NCI-H446 treated with DMSO at 0.1 percent for 48 hours (cell line): ENCODE measurements at regions not wholly inside any gene's neighbourhood (a gene's known extent, or its start where the extent isn't known, plus 50 kb on each side); places are given as distances from the start of the nearest gene placed in this dataset.
"Not testable (repeated sequence)": the region's sequence is repeated elsewhere in the genome, so short reads cannot be mapped to it uniquely, and the experiment has no call there.

ENCODE experiments used
- DNase-seq: peaks from one replicate; lab custom pipeline; 2025; lab: John Stamatoyannopoulos, UW

GRCh38 chr16:21534561-21534960, 64.8 kb upstream of the METTL9 start:
- DNase-seq, result not testable (repeated sequence)

- DNase-seq, result not testable (repeated sequence)
These were observed 64.2 kb upstream of the METTL9 start for GRCh38 chr16:21535201-21535600.

DNA sequence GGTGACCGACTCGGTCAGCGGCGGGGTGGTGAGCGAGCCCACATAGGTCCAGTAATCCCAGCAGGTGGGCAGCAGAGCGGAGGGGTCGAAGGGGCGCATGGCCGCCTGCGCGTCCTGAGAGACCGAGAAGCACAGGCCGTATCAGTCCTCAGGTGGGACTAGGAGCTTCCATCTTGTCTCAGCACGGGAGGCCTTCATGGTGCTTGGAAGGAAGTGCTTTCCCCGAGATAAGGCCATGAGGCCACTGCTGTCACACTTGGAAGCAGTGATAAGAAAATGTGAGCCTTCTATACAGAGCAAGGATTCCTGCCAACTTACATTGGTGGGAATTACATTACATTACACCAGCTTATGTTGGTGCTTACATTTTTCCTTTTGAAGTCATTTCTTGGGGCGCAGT, 62.6 kb upstream of the METTL9 start:
- not testable (repeated sequence) for DNase-seq

GRCh38 chr16:21537598-21537997, 61.8 kb upstream of the METTL9 start:
- DNase-seq, result not testable (repeated sequence)

DNA sequence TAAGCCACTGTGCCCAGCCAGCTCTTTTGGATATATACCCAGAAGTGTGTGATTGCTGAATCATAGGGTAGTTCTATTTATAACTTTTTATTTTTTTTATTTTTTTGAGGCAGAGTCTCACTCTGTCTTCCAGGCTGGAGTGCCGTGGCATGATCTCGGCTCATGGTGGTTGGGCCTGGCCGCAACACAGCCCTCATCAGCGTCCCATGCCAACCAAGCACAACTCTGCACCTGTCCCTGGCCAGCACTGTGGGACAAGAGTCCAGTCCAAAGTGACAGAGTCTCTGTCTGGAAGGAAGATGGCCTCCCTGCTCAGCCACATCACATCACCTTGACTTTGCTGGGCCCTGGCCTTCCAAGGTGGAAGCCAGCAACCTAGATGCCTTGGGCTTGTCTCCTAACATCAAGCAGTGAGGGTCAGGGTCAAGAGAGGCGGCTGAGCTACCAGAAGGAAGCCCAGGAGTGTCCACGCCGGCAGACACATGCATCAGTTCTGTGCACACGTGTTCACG, 60.2 kb upstream of the METTL9 start:
- not testable (repeated sequence) for DNase-seq

DNA sequence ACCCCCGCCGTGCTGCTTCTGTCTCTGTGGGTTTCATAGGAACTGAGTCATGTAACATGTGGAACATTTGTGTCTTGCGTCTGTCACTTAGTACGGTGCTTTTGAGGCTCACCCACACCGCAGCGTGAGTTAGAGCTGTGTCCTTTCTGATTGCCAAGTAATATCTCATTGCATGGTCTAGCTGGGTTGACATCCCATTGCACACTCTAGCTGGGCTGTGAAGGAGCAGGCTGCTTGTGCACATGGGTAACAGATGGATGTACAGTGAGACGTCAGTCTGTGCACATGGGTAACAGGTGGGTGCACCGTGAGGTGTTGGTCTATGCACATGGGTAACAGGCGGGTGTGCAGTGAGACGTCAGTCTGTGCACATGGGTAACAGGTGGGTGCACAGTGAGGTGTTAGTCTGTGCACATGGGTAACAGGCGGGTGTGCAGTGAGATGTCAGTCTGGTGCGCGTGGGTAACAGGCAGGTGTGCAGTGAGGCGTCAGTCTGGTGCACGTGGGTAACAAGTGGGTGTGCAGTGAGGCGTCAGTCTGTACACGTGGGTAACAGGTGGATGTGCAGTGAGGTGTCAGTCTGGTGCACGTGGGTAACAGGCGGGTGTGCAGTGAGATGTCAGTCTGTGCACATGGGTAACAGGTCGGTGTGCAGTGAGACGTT, 58.5 kb upstream of the METTL9 start:
- not testable (repeated sequence) for DNase-seq

DNA sequence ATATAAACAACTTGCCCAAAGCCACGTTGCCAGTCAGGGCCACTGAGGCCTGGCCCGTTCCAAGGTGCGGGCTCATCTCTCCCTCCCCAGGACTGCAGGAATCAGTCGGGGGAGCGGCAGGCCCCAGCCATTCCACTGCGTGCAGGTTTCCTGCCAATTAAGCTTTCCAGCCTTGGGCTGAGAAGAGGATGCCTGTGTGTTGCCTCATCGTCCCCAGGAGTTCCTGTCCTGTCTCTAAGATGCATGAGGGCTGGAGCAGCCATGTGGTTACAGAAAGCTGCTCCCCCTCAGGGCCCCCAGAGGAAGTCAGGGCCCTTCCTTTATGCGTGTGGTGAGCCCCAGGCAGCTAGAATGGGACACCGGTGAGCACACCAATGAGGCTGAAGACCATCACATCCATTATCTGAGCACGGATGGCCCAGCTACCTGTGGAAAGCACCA, 57.7 kb upstream of the METTL9 start:
- DNase-seq, result not testable (repeated sequence)

DNA sequence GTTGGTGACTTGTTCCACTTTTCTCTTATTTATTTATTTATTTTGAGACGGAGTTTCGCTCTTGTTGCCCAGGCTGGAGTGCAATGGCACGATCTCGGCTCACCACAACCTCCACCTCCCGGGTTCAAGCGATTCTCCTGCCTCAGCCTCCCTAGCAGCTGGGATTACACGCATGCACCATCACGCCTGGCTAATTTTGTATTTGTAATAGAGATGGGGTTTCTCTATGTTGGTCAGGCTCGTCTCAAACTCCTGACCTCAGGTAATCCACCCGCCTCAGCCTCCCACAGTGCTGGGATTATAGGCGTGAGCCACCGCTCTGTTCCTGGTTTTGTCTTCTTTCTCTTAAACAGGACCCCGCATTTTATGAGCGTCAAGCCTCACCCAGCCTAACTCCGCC, 57.3 kb upstream of the METTL9 start:
- not testable (repeated sequence) for DNase-seq

GRCh38 chr16:21542491-21543124, 56.8 kb upstream of the METTL9 start:
- DNase-seq, result not testable (repeated sequence)

GRCh38 chr16:21543151-21543836, 56.1 kb upstream of the METTL9 start:
- DNase-seq, result not testable (repeated sequence)

DNA sequence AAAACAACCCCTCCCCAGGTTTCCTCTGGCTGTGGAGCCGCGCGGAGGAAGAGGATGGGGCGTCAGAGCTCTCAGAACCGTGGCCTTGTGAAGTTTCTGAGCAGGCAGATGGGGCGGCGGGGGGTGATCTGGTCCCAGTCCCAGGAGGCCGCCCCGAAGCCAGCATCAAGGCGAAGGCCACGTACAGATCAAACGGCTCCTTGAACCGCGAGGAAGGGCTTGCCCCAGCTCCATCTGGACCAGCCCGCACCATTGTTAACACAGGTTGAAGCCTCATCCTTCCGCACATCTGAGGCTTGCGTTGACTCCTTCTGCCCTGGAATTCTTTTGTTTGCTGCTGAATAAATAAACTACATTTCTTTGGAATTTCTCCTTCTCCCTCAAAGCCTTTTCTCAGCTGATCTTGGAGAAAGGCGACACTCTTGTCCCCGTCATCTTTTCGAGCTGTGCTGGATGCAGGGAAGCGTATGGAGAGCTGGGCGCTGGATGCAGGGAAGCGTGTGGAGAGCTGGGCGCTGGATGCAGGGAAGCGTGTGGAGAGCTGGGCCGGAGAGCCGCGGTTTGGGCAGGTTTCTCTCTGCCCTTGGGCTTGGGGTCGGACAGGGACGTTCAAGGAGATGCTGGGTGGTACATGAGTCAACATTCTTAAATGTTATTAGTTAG, 53.6 kb upstream of the METTL9 start:
- DNase-seq, result not testable (repeated sequence)

- not testable (repeated sequence) for DNase-seq
These were observed 50.0 kb upstream of the METTL9 start for GRCh38 chr16:21549396-21549795.
